SIG-M5 treated with dmso at 0.1 percent for 504 hours (cell line): ENCODE measurements at regions not wholly inside any gene's neighbourhood (a gene's known extent, or its start where the extent isn't known, plus 50 kb on each side); places are given as distances from the start of the nearest gene placed in this dataset.

Experiments
- DNase-seq: peaks from one replicate; lab custom pipeline; 2025; ENCODE audit not compliant: unreplicated experiment; lab: John Stamatoyannopoulos, UW

DNA sequence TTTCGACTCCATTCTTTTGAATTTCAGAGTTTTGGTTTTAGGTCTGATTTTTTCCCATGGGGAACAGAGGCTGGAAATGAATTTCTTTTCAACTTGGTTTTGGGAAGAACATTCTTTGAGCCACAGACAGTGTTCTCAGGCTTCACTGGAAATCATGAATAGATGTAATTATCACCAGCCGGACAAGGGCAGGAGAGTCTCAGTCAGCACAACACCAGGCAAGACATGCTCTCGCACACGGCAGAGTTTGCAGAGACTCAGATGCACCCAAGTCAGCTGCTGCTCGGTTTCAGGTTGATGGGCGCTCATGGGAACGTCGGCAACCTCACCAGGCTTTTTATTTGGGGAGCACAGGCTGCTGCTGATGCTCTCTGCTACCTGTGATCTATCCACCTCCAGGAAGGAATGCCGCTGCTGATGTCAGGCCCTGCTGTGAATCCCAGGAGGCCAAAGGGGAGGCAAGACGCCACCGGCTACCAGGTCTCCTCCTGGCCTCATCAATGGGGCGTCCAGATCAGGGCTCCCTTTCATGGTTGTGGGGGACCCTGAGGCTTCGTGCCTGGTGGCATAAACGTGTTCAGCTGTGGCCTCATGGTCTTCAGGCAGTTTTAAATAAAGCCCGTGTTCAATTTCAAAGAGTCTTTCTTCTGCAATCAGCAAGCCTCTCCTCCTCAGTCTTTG, 332.3 kb upstream of the IRX4 start:
- no peak for DNase-seq

DNA sequence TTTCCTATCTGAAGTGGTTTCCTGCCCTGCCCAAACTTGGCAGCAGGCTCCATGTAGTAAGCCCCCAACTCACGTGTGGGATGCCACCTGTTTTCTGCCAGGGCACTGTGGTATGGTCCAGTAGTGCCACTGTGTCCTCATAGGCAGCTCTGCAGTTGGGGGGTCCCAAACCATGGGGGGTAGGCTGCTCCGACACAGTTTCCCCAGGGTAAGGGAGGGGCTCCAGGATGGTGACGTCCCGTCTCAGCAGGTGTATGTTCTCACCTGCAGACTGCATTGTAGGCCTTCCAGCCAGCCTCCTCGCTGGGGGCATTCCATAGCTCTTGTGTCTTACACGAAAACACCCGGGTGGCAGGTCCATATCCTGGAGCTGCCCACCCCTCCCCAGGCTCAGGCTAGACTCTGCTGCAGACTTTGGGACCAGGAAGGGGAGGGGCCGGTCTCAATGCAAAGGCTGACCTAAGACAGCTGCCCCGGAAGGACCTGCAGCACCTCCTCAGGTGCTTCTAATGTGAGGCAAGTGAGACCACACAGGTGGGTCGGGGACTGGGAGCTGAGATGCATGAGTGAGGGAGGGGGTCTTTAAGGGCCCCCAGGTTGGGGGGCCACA, 330.5 kb upstream of the IRX4 start:
- DNase-seq = no peak

DNA sequence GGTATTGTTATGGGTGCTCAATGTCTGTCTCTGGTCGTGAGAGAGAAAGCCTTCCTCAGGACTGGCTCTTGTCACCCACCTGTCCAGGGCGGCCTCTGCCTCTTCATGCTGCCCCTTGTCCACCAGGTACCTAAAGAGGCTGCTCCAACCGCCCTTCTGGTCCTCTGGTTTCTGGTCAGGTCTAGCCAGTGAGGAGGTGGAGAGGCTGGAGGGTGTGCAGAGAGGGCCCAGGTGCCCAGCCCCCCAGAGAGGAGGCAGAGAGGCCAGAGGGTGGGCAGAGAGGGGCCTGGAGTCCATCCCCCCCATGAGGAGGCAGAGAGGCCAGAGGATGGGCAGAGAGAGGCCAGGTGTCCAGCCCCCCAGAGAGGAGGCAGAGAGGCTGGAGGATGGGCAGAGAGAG, 329.8 kb upstream of the IRX4 start:
- DNase-seq = no peak

DNA sequence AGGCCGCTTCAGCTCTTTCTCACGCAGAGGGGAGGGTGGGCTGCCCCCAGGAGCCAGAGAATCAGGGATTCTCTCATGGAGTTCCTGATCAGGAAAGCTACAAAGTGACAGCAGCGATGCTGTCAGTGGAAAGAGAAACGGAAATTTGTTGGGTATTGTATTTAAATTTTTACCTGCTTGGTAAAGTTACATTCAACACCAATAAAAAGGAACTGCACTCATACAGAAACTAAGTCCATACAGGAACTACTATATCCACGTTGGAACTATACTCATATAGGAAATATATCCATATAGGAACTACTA, 325.5 kb upstream of the IRX4 start:
- DNase-seq = no peak

DNA sequence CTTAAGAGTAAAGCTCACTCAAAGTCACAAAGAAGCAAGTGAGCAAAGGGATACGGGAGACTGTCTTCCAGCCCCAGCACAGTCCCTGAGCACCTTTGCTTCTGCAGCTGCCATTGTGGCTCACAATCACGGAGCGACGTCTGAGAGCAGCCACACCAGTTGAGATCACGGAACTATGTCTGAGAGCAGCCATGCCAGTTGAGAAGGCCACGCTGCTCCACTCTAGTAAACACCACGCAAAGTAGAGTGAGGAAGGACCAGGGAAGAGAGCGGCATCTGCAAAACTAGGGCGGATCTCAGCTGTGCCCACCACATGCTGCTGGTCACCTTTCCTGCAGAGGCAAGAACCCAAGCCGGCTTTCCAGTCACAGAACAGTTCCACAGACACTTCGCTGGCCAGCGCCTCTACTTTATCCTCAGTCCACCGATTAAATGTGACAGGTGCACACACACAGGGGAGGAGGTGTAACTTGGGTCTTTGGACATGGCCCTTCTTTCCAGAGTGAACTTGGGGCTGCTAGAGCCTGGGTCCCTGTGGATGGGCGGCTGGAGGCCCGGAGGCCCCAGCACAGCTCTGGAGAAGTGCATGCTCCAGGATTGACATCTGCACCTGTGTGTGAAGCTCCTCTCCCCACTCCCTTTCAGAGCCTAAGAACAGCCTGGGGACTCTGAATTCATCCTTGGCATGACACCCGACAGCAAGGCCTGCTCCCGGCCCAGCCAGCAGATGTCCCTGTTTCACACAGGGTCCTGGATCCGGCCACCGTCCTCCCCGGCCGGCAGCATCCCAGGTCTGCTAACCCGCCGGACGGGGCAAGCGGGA, 324.9 kb upstream of the IRX4 start:
- DNase-seq = peak; percentile 1

DNA sequence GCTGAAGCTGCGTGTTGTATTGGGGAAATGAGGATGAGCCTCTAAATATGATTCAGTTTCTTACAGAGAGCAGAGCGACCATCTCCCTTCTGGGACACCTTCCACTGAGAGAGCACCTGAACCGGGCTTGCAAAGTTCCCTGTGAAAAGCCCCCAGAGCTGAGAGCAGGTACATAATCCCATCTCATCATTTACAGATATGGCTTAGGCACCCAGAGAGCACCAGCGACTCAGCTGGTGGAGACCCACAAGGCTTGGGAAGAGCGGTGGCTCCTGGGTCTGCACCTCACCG, 324.3 kb upstream of the IRX4 start:
- DNase-seq = no peak

DNA sequence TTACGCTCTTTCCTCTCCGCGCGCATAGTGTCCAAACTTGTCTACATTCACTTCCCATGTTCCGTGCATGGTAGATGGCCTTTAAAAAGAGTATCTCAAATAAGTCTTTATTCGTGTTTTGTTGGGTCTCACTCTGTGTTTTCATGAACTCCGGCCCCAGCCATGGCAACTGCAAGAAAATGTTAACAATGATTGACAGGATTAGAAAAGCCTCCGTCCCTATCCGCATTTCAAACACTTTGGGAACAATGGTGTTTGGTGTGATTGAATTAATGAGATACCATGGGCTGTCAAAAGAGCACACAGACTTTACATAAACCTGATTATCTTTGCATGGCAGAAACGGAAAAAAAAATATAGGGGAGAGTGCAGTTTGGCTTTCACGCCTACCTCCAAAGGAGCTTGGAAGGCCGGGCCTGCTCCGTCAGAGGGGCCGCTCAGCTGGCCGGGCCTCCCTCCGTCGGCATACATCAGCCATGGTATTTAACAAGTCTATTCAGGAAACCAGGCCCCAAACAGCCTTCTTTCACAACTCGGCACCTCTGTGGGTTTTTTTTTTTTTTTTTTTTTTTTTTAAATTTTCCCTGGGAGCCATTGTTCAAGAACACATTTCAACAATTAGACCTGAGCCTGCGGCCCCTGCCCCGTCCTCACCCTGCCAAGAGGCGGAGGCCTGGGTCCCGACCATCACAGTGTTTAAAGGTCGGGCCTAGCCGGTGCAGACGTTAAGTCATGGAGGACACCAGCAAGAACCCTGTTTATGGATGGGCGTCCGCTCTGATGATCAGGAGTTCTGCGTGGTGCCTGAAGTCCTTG, 323.8 kb upstream of the IRX4 start:
- no peak for DNase-seq

DNA sequence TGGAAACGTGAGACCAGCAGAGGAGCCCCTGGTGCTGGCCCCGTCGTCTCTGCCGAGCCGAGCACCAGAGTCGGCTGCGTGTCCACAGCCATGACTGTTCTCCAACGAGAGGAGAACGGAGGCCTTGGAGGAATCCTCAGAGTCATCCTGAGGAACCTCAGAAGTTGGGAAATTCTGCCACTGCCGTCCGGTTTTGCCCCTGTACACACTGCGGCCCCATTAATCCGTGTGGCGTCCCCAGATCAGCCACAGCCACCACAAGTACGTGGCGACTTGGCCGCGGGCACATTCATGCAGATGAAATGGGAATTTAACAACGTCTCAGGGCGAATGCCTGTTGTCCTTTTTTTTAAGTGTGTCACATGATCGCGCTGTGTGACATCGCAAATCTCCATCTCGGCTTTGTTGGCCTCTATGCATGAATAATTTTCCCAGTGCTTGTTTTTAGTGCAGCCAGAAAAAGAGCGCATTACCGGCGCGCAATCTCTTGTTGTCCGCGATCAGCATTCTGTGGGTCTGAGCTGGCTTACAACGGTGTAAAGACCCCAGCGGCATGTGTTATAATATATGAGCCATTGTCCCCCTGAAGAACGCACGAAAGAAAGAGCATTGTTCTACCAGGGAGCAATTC, 323.0 kb upstream of the IRX4 start:
- DNase-seq = no peak

DNA sequence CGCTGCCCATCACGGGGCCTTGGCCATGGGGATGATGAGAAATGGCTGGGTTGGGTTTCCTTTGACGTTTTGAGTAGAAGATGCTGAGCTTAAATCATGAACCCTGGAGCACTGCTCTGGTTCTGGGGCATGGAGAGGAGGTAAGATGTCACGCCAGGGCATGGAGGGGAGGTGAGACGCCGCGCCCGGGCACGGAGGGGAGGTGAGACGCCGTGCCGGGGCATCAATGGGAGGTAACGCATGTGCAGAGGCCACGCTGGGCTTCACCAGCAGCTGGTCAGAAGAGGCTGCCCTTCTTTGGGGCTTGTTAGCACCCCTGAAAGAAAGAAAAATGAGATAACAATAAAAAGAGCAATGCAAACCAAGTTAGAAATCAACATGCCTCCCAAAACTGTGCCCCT, 322.5 kb upstream of the IRX4 start:
- DNase-seq = no peak

DNA sequence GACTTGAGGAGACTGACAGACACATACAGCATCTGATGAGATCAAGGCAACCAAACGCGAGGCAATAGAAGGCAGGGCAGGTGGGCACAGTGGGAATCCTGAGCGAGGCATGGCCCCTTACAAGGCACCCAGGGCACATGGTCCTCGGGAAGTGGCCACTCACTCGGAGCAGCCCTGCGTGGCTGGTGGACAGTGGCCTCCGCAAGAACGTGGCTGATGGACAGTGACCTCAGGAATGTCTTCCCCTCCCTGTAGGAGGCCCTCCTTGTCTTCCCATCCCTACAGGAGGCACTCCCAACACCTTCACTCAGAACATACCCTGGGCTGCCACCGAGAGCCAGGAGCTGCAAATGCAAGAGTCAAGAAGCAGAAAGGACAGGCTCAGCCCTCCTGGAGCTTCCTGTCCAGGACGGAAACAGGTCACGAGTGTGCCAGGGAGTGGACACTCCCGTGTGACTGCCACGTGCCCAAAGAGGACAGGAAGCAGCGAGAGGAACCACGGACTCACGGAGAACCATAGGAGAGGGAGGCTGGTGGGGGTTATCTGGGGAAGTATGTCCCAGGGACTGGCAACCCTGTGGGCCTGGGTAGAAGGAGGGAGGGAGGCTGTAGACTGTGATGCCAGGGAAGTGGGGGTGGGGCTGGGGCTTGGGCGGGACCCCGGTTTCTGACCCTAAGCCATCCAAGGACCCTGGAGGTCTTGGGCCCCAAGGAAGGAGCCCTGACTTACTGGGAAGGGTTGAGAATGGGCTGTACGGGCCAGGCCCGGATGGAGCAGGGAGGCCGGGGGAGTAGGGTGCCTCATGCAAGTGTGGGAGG, 321.9 kb upstream of the IRX4 start:
- no peak for DNase-seq

DNA sequence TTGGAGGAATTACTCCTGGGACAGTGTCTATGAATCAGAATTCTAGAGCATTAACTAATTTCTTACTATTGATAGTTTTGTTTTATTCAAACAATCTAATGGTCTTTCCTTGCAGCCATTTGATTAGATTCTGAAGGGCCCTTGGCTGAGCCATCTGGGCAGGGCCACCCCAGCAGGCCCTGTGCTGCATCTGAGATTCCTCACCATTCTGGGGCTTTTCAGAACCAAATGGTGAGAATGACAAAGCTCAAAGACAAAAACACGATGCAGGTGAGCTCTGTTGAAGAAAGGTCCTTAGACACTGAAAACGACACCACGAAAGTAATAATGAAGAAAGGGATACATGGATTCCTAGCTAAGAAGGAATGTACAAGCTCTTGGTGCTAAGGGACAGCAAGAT, 321.0 kb upstream of the IRX4 start:
- no peak for DNase-seq

DNA sequence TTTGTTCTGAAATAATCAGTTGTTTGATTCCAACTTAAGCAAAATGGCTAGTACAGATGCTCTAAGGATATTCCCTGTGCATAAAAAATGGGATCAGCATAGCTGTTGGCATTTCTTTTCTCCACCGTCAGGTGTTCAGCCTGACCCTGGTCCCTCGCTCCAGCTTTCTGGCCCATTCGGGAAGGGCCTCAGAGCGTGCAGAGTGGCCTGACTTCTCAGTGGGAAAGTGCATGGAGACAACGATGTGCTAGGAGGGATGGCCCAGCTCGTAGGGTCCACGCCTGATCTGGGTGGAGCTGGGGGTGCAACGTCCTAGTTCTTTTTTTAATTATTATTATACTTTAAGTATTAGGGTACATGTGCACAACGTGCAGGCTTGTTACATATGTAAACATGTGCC, 319.1 kb upstream of the IRX4 start:
- no peak for DNase-seq

DNA sequence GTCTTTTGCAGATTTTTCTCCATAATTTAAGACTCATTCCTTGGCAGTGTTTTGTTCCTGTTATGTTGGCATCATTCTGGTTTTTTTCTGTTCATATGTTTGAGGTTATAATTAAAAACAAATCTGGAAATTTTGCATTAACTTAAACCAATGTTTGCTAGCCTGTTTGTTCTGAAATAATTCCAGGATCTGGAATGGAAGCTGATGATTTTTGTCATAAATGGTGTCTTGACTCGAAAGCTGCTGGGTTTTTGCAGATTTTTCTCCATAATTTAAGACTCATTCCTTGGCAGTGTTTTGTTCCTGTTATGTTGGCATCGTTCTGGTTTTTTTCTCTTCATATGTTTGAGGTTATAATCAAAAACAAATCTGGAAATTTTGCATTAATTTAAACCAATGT, 318.7 kb upstream of the IRX4 start:
- no peak for DNase-seq

DNA sequence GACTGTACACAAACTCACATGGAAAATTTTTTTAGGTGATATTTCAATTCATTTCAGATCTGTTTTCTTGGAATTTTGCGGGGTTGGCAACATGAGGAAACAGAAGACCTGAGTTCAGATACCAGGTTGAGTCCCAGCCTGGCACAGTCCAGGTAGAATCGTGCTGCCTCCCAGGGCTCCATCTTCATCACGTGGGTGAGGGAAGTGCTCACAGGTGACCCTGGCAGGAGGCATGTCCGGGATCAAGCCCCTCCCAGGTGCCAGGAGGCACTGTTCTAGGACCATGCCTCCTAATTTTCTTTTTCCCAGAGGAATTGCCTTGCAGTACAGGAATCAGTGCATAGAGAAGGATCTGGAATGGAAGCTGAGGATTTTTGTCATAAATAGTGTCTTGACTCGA, 318.3 kb upstream of the IRX4 start:
- DNase-seq = no peak

DNA sequence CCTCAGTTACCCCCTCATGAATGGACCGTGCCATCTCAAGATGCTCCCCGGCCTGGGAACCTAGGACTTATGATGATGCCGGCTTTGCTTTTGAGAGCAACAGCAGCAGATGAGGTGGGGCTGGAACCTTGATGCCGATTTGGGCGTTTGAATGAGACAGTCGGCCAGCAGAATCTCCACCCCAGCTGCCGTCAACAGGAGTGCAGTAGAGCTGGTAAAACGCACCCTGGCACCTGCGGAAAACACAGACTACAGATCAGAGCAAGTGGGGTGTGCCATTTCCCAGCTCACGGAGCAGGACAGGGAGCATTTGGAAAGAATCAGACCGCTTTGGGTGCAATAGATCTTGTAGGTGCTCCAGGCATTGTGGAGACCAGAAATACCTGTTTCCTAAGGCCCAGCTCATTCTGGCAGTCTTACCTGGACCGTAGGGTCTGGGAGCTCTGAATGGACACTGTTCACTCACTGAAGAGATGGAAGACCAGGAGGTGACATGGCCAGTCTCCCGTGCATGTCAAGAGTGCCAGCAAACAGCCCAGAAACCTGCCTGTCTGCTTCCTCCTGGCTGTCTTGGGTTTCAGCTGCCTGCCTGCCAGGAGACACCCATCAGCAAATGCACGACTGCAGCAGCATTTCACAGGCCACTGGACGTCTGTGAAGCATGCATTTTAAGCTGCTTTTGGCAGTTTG, 317.7 kb upstream of the IRX4 start:
- DNase-seq = peak; percentile 30

DNA sequence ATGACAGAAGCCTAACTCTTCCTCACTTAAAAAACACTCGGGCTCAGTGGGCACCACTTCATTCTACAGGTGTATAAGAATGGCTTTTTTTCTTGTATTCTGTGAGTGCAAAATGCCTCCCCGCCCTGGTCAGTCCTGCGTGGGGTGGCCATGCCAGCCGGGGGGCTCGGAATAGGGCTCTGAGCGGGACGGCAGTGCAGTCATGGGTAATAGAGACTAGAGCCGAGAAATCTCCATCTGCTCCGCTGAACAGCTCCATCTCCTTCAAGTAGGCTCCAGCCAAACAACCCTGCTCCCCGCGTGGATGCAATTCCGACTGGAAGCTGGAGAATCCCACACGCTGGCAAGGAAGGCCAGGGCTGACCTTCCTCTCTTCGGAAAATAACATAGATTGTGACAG, 317.0 kb upstream of the IRX4 start:
- DNase-seq = no peak

DNA sequence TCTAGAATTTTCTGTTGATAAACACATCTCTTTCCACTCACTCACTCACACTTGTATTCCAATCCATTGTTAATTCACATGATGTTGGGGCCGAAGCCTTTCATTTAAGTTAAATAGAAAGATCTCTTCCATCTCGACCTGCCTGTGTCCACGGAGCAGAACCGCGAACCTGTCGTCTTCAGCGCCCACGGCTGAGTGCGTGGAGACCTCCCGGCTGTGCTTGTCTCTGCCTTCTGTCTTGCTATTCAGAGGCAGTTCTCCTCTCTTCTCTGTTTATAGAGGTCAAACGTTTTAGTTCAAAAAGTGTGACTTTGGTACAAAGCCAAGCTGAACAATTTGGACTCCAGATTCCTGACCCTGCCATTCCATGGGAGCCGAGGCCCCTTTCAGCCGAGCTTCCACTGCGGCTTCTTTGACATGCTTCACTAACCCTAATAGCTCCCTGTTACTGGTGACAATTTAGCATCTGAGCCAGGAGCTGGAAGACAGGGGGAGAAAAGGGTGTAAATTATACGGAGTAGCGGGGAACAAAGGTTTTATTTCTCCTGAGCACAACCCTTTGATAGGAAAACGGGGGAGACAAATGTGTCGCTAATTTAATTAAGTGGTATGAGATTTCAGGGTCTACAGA, 314.4 kb upstream of the IRX4 start:
- DNase-seq = no peak

DNA sequence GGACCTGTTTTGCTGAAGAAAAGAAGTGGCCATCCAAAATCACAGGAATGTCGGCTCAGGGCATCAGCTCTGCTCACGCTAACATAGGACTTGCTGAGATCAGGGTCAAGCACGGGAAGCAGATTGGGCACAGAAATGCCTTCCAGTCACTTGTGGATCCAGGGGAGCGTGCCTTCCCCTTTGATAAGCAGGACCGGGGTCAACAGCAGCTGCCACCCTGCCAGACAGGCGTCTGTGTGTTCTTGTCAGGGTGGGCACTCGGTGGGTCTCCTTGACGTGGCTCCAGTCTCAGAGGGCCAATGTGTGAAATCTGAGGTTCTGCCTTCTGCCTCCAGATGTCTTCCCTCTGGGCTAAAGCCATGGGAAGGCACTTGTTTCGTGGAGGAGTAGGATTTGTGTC, 313.7 kb upstream of the IRX4 start:
- no peak for DNase-seq

DNA sequence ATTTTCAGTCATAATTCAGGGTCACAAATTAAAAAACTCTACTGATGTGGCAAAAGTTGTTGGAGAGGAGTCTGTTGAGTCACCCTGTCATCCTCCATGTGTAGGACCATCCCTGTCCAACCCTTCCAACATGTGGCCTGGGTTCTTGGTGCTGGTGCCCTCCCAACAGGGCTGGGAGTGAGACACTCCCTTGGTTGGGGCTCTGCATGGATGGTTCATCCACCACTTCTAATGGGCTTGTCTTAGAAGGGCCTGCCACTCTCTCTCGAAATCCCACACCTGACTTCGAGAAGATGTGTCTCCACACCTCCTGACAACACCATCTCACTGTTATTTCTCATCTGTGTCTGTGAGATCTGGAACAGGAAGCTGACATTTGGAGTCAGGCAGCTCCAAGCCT, 312.2 kb upstream of the IRX4 start:
- no peak for DNase-seq

DNA sequence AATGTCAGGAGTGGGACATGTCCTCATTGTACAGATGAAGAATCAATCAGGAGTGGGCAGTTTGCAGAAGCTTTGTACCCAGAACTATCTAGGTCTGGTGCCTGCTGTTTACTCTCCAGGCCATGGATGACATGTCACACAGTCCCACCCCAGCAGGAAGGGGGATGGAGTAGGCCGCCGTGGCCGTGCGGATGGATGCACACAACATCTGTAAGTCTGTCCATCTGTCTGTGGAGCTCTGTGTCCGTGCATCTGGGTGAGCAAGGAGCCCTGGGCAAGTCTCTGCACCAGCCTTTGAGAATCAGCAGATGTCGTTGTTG, 311.5 kb upstream of the IRX4 start:
- no peak for DNase-seq
